ENCODE measurements at regions not wholly inside any gene's neighbourhood (a gene's known extent, or its start where the extent isn't known, plus 50 kb on each side); places are given as distances from the start of the nearest gene placed in this dataset.
"Not testable (repeated sequence)": the region's sequence is repeated elsewhere in the genome, so short reads cannot be mapped to it uniquely, and the experiment has no call there.

DNA sequence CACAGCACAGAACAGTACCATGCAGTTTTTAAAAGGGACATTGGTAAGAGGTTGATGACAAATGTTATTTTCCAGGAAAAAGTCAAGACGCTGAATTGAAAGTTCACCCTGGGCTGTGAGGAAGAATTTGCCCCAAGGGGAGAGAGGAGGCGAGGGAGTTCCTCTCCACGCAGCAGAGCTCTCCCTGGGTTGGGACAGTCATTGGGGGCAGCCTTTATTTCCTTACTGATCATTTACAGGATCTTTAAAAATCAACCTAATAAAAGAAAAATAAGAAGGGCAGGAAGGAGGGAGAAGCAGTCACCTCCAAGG lies 49.9 kb upstream of the WNT7B start:
- DNase-seq: no peak

DNA sequence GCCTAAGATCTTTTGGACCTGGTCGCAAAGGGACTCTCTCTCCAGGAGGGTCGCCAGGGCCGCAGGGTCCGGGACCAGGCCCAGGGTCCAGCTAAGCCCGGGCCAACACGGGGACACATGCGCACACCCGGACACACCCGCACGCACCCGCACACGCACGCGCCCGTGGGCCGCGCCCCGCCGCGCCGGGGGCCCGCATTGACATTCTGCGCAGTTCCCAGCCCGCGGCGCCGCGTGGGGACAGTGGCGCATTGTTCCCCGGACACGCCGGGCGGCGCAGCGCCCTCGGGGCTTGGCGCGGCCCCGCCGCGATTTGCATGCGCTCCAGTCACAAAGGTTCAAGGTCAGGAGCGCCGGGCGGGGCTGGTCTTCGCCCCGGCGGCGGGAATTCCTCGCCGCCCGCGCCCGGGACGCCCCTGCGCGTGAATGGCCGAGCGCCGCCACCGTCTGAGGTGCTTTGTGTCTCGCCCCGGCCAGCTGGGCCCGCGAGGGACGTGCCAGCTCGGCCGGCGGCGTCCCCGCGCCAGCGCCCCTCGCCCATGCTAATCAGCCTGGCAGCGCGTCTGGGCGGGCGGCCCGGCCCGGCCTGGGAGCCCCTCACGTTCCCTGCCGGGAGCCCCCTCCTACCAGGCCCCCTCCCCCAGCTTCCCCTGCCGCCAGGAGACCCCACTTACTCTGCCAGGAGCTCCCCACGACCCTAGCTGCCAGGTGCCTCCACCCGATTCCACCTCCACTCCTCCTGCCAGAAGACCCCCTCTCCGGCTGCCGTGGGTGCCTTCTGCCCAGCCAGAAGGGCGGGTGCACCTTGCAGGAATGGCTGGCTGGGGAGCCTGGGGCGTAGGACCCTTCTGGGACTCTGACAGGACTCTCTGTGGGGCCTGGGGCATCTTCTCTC lies 50.5 kb upstream of the WNT7B start:
- DNase-seq: no peak

DNA sequence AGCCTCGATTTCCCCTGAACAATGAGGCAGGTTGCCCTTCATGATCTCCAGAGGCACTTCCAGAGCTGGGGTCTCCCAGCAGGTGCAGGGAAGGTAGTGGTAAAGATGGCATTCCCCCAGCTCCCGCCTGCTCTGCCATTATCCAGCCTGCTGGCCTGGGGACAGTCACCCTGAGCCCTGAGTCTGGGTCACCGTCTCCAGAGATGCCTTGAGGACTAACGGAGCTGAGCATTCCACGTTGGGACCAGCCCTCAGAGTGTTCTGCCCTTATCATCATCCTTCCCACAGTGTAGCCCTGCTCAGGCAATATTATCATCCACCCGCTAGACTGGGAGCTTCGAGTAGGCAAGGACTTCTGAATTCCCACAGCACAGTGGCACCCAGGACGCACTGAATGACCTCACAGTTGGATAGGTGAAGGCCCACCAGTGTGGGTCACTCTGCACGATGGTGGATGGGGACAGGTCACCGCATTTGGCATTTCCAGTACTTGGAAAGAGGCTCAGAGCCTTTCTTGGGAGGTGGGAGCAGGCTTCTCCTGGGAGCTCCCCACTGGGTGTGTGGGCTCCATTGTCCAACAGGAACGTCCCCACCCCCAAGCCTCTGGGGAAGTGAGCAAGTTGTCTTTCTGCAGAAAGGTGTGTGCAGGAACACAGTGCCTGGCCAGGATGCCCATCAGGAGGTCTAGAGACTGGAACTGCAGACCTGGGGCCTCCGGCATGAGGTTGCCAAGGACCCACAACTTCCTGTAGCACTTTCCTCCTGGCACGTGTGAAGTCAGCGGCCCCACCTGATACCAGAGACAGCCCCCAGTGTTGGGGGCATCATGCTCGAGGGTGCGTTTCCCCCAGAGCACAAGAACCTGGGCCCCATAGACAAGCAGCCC lies 51.4 kb upstream of the WNT7B start:
- DNase-seq: no peak

DNA sequence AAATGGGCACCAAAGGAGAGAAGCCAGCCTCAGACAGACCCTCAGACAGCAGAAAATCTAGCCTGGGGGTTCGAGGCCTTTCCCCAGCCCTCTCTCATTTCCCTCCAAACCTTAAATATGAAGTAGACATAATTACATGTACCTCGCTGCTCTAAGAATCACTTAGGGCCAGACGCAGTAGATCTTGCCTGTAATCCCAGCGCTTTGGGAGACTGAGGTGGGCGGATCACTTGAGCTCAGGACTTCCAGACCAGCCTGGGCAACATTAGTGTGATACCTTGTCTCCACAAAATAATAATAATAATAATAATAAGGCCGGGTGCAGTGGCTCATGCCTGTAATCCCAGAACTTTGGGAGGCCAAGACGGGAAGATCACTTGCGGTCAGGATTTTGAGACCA lies 52.1 kb upstream of the WNT7B start:
- no peak for DNase-seq

DNA sequence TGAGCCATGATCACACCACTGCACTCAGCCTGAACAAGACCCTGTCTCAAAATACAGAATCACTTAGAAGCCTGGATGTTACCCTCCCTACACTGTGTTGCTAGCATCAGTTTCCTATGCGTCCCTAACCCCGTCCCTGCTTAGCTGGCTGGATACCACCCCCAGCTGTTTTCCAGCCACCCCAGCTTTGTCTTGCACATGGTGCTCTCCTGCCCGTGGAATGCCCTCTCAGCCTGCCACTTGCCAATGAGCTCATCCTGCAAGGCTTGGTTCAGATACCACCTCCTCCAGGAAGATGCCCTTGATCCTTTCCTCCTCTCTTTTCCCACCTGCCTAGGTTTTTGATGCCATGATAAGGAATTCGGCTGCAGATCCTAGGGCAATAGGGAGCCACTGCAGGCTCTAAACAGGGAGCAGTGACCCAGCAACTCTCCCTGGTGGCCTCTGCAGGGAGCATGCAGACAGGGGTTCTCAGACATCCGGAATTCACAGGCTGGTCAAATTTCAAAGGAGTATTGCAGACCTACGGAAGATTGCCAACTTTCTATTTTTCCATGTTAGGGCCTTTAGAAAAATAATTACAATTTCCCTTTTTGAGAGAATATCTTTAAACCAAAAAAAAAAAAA lies 52.7 kb upstream of the WNT7B start:
- no peak for DNase-seq

DNA sequence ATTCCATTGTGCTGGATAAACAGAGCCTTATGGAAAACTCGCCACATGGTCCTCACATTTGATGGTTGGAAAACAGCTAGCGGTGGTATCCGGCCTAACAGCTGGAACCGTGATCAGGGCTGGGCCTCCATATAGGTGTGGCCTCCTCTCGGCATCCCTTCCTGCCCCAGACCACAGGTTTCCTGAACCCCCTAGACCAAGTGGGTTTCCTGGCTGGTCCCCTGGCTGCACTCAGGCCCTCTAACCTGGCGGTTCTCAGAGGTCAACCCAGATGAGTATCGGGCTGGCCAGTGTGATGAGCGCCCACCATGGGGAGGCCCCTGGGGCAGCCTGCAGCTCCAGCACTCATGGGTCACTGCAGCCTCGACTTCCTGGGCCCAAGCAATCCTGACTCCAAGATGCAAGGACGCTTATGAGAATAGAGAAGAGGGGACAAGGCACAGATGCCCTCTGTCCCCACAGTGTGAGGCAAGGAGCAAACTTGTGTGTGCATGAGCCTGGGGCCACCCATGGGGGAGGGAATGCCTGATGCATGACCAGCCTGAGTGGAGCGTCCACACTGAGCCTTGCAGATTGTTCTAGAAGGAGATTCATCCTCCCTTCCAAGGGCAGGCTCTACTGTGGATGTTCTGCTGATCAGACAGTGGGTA lies 53.4 kb upstream of the WNT7B start:
- DNase-seq: no peak

DNA sequence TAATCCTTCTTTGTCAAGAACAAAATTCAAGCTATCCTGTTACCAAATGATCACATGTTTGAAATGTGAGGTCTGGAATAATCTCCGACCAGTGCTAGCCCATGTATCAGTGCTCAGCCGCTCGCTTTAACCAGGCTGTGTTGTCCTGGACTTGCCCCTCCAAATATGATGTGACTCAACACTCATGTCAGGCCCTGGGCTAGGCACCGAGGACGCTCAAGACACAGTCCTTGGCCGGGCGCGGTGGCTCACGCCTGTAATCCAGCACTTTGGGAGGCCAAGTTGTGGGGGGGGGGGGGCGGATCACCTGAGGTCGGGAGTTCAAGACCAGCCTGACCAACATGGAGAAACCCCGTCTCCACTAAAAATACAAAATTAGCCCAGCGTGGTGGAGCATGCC lies 54.1 kb upstream of the WNT7B start:
- no peak for DNase-seq

DNA sequence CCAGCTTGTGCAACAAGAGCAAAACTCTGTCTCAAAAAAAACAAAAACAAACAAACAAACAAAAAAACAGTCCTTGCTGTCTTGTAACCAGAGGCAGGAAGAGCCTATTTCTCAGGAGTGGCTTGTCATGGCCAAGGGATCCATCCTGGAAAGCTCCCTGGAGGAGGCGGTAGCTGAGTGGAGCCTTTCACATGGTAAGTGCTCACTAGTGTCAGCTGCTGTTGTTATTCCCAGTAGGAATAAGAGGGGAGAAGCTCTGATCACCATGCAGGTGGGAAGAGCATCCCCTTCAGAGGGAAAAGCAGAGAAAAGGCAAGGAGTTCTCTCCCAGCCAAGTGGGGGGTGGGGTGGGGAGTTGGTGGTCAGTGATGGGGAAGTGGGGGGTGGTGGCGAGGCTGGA lies 54.6 kb upstream of the WNT7B start:
- no peak for DNase-seq

DNA sequence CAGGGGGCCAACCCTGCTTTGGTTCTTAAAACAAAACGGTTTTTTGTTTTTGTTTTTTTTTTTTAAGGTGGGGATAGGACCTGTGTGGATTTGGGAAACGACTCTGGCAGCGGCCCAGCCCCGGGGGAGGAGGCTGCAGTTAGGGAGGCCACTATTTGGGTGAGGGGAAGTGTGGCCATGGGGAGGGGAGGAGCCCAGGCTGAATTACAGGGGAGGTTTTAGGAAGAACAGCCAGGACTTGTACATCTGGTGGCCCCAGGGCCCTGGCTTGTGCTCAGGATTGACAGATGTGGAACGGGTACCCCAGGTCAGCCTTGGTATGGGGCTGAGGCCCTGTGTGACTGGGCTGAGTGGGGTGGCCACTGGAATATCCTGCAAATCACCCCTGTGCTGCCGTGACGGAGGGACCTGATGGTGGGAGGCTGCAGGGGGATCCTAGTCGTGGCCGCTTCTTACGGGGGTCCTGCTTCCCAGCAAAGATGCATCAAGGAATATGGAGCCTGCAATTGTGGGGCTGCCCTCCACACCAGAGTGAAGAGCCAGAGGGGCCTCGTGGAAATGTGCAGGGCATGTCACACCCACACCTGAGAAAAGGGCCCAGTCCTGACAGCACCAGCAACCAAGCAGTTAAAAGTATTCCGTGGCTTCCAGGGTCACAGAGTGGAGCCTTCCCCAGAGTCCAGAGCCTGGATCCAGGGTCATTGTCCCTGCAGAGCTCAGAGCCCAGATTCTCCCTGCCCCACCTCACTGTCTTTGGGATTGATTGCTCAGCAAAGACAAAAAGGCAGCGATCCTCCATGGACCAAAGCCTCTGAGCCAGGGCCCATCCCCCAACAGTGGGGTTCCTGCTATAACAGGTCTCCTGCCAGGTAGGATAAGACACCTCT lies 55.2 kb upstream of the WNT7B start:
- DNase-seq: no peak

DNA sequence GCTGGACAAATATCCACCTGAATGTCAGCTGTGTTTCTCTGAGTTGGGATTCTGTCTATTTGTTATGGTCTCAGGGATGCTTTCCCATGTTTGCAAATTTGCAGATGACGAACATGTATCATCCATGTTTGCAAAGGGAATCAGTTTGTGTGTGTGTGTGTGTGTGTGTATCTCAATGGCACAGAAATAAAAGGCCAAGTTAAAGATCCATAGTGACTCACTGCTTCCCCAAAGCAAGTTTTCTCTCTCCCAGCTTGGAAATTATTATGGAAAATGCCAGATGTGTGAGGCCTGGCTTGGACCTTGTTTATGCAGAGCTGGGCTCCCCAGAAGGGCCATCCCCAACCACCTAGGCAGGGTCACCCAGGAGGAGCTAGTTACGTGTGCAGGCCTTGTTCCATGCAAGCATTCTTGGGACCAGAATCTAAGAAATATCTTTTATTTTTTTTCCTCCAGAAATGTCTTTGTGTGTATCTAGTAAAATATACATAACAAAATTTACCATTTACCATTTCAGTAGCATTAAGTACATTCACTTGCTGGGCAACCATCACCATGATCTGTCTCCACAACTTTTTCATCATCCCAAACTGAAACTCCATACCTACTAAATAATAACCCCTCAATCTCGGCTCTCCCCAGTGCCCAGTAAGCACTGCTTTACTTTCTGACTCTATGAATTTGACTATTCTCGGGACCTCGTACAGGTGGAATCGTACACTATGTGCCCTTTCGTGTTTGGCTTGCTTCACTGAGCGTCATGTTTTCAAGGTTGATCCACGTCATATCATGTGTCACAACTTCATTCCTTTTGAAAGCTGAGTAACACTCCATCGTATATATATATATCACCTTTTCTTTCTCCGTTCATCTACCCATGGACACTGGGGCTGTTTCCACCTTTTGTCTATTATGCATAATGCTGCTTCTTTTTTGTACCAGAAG lies 56.6 kb upstream of the WNT7B start:
- no peak for DNase-seq

DNA sequence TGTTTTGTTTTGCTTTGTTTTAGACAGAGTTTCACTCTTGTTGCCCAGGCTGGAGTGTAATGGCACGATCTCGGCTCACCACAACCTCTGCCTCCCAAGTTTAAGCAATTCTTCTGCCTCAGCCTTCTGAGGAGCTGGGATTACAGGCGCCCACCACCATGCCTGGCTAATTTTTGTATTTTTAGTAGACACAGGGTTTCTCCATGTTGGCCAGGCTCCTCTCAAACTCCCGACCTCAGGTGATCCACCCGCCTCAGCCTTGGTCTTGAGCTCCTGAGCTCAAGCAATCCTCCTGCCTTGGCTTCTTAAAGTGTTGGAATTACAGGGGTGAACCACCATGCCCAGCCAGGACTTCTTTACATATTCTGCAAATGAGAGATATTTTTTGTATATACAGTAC lies 57.5 kb upstream of the WNT7B start:
- DNase-seq: not testable (repeated sequence)

DNA sequence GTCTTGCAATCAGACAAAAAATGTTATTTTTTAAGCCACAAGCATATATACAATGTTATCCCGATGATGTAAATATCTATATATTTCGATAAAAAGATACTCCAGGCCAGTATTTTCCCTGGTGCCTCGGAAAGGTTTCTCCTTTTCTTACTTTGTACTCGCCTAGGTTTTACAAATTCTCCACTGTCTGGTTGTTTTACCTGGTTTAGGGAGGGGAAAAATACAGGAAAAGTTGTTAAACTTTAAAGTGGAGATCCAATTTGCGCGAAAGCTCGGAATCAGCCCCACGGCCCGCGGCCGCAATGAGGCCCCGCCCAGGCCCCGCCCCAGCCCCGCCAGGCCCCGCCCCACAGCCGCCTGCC lies 58.4 kb upstream of the WNT7B start:
- no peak for DNase-seq

DNA sequence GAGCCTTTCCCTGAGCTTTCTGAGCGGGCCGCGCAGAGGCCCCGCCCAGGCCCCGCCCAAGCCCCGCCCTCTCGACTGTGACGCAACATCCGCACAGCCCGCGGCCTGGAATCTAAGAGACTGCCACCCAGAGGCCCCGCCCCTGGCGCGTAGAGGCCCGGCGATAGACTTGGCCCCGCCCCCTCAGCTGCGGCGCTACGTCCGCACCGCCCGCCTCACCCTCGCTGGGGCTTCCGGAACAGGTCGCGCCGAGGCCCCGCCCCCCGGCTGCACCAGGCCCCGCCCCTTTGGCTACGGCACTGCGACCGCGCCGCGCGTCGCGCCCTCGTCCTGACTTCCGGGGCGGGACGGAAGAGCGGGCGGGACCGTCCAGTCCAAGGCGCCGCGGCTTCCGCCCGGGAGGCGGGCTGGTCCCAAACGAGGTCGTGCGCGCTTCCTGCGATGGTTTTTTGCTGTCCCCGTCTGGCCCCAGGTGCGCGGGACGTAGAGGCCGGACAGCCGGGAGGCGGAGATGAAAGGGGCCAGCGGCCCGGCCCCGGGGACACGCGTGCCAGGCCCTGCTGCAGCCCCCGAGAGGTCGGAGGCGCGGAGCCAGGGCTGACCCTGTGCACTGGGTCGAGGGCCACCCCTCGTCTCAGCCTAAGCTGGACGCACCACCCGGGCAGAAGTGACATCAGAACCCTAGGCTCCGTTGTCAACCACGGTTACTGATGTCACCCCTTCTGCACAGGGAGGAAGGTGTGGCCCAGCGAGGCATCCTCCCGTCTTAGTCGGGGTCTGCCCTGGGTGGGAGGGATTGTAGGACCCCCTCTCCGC lies 59.0 kb upstream of the WNT7B start:
- peak; percentile 99 for DNase-seq

DNA sequence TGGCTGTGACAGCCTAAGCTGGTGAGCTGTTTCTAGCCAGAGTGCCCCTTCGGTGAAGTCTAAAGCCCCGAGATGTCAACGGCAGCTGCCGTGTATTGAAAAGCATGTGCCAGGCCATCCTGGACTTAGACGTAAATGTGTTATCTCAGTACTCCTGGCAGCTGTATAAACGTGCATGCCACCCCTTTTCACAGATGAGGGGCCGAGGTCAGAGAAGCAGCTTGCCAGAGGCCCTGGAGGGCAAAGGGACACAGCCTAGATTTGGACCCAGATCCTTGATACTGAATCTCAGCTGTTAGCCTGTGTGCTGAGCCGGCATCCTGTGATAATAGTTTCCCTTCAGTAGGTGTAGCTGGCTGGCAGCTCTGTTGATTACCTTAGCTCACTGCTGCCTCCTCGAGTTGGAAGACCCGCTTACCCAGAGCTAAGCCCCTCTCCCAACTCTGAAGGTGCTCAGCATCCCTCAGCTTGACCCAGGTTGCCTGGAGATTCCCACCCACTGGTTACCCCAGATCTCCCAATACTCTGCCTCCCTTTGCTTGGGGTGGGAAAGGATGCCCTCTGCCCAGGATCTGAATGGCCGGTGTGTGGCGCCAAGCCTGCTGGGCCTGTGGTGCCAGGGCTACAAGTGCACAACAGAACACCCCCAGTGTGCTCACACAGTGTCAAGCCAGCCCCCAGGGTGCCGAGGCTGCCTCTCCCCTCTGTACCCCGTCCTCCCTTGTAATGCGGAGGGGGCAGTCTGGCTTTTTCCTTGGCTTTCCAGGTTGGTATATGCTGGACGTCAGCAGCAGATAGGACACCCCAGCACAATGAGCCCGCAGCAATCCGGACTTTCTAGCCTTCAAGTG lies 59.8 kb upstream of the WNT7B start:
- peak; percentile 25 for DNase-seq

DNA sequence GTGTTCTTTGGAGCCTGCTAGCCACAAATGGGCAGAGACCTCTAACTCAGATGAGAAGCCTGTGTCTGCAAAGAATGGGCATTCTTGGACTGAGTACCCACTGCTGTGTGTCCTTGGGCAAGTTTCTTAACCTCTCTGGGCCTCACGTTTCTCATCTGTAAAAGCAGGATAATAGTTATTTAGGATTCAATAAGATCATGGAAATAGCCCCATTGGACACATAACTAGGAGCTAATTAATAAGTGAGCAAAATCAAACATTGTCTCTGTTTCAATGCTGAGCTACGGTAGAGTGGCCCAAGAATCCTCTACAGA lies 61.2 kb upstream of the WNT7B start:
- no peak for DNase-seq

DNA sequence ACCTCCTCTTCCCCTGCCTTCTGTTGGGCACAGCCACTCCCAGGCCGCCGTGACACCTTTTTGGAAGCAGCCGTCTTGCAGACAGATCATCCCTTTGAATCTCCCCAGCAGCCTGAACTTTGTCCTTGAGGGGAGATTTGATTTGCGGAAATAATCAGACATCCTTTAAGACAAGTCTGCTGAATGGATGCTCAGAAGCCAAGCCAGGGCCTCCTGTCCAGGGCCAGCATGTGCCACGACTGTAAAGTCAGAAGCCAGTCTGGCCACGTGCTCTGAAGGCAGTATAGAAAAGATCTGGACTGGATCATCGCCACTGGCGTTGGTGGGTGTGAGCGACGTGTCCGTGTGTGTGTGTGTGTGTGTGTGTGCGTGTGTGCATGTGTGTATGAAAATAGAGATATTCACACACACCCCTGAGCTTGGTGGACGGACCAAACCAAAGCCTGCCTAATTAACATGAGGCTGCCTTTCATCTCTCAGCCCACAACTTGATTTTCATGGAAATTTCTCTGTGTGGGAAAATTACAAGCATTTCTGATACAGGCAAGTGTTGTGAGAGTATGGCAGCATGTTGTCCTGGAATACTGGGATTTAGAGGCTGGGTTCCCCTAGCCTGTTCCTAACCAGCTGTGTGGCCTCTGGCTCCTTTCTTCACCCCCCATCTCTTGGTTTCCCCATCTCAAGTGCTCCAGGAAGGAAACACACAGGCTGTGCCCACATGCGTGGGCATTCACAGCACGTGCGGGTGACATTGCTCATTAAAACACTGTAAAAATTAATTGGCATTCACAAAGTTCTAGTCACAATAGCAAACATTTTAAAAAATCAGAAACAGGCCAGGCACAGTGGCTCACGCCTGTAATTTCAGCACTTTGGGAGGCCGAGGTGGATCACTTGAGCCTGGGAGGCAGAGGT lies 61.8 kb upstream of the WNT7B start:
- DNase-seq: no peak

DNA sequence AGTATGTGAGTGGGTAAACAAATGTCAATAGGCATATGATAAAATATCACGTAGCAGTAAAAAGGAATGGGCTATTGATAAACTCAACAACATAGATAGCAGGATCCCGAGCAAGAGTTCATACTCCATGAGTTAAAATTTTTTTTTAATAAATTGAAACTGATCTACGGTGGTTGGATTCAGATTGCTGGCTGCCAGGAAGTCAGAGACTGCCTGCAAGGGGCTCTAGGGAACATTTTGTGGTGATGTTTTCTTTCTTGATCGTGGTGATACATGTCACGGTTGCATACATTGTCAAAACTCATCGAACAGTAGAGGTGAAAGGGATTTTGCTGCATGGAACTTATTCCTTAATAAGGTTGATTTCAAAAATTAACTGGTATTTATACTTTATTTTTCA lies 62.6 kb upstream of the WNT7B start:
- DNase-seq: no peak

Data from NCI-H2171 (cell line).